ENCODE measurements at regions not wholly inside any gene's neighbourhood (a gene's known extent, or its start where the extent isn't known, plus 50 kb on each side); places are given as distances from the start of the nearest gene placed in this dataset.
"Not testable (repeated sequence)": the region's sequence is repeated elsewhere in the genome, so short reads cannot be mapped to it uniquely, and the experiment has no call there.

DNA sequence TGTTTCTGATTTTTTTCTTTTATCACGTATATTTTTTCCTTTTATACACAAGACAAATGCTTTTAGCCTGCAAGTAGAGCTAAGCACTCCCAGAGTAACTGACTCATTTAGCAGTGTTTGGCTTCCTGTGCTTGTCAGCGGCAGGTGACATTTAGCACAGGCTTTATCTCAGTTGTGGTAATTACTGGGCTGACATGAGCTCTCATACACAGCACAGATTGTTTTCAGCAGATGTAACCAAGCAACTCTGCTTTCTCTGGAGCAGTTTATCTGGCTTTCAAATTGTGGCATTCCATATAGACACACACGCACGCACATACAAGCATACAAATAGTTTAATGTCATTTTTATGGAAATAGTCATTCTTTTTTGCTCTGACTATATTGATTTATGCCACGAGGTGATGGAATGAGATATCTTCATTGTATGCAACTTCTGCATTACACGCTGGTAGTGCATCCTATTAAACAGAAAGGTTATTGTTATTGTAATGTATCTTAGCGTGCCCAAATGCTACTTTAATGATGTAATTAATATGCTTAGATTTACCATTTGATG lies 379.0 kb upstream of the GRAMD2B start:
- no peak for ATAC-seq
- intact Hi-C loops (cut with DNase I) = no loop called here
- DNase-seq (ENCODE audit: low spot score) = no peak

DNA sequence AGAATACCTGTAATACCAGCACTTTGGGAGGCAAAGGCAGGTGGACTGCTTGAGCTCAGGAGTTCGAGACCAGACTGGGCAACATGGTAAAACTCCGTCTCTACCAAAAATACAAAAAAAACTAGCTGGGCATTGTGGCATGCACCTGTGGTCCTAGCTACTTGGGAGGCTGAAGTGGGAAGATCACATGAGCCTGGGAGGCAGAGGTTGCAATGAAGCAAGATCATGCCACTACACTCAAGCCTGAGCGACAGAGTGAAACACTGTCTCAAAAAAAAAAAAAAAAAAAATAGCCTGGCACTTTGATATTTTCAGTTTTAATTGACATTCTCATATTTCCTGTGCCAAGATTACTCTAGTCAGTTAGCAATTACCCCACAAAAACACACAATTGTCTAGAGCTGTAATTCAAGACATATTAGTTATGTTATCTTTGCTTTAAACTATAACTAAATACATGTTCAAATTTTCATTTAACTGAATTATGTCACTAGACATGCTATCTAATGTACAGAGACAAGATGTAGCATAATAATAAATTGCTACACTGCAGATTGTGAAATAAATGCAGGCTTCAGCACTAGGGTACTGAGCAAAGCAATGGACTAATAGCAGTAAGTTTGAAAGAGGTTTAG lies 378.2 kb upstream of the GRAMD2B start:
- ATAC-seq (no peak), DNase-seq (ENCODE audit: low spot score) (no peak)
- intact Hi-C loops (cut with DNase I) = no loop called here

DNA sequence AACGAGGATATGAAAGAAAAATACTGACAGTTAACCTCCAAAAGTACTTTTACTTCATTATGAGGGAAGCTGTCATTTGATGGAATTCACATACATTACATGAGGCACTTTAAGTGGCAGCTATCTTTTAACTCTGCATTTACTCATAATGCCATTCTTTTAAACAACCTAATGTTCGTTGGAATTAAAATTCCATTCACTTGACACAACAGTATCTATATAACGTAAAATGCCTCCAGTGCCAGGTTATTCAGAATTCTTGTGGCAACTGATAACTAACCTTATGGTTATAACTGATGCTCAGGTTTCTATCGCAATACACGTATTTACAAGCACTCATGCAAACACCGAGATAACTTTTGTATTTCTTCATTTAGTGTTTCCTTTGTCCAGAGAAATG lies 376.9 kb upstream of the GRAMD2B start:
- ATAC-seq = no peak
- no peak for DNase-seq (ENCODE audit: low spot score)
- intact Hi-C loops (cut with DNase I) = no loop called here

DNA sequence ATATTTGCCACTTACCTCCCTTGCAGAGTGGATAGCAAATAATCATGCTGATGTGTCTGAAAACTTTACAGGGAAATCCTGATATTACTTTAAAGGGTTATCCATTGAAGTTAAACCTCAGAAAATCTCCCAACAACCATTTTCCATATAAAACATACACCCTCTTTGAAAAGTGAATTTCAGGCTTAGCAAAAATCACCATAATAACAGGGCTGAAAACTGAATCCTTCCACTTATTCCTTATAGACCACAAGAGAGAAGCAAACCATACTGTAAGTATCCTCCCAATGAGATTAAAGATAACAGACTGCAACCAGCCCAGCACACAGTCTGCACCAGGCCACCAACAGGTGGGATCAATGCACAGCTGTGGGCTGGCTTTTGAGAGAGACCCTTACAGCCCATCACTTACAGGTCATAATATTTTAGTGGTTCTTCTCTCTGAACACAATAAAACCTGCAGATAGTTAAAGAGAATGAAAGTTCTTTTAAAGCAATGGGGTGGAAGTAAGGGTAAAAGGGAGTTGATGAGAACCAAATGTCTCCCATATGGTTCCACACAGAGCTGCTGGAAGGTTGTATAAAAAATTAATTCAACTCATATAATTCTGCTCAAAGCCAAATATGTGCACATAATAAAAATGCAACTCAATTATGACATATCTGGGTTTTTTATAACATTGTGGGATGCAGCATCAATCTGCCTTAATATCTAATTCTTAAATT lies 376.2 kb upstream of the GRAMD2B start:
- intact Hi-C loops (cut with DNase I) = no loop called here
- no peak for DNase-seq (ENCODE audit: low spot score)
- no peak for ATAC-seq

DNA sequence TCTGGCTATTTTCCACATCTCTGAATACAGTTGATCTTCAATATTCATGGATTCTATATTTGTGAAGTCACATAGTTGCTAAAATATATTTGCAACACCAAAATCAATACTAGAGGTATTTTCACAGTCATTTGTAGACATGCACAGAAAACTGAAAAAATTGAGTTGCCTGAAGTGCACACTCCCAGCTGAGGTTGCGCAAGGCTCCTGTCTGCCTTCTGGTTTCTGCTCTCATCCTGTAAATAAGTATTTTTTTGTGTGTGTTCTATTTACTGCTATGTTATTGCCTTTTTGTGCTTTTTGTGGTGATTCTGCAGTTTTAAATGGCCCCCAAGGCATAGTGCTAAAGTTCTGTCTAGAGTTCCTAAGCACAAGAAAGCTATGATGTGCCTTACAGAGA lies 371.1 kb upstream of the GRAMD2B start:
- intact Hi-C loops (cut with DNase I) = no loop called here
- ATAC-seq = no peak
- no peak for DNase-seq (ENCODE audit: low spot score)

DNA sequence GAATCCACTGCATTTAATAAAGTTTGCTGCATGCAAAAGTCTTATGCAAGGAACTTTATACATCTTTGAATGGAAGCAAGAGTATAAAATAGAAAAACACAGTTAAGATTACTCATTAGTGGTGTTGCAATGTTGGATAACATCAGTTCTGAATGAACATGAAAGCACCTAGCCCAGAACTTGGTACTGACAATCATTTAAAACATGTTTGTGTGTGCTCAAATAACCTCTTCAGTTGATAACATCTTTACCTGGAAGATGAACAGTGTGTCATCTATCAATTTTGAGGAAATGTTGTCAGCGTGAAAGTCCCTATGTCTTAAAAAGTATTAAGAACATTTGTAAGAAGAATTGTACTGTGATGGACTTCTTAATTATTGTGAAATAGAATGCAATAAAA lies 370.4 kb upstream of the GRAMD2B start:
- intact Hi-C loops (cut with DNase I) = no loop called here
- no peak for ATAC-seq
- no peak for DNase-seq (ENCODE audit: low spot score)

DNA sequence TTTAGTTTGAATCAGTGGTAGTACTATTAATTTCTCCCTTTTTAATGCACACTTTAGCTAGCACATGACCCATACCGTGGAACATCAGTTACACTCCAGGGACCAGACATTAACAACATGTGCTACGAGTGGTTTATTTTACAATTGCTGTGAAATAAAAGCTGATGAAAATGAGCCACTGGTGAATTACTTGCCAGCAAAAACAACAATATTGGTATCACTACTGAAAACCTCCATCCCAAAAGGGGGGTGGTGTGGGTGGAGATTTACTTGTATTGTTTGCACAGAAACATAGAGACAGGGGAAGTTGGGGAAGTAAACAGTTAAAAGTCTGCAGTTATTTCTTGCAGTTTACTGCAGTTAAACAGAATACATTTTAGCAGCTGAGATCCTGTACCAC lies 369.6 kb upstream of the GRAMD2B start:
- ATAC-seq (no peak), DNase-seq (ENCODE audit: low spot score) (no peak)
- intact Hi-C loops (cut with DNase I) = no loop called here

DNA sequence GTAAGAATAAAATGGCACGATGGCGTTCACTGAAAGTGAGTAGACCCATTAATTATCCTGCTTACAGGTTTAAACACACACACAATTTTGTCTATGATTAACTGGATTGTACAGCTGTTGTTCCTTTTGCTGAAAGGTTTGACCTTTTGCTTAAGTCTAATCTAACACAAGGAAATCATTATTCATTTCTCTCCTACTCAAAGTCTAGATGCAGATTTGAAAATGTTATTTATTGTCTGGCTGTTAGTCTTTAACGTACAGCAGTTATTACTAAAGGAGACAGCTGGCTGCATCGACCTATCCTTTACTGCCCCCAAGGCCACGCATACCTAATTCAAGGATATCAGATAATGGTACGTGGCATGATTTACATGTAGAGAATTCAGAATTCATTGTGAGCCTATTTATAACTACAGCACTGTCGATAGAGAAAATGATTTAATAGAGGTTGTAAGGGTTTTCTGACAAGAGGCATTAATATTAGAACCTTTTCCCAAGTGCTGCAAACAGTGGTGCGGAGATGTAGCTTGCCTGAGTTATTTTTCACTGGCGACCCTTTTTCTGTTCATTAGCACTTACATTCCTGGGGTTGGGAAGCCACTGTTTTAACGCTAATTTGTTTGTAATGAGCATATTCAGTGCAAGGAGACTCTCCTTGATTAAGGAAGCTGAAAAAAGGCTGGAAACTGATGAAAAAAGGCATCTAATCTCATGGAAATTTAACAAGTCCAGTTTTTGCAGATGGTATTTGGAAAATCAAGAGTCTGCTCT lies 368.4 kb upstream of the GRAMD2B start:
- ATAC-seq = no peak
- intact Hi-C loops (cut with DNase I) = no loop called here
- no peak for DNase-seq (ENCODE audit: low spot score)

DNA sequence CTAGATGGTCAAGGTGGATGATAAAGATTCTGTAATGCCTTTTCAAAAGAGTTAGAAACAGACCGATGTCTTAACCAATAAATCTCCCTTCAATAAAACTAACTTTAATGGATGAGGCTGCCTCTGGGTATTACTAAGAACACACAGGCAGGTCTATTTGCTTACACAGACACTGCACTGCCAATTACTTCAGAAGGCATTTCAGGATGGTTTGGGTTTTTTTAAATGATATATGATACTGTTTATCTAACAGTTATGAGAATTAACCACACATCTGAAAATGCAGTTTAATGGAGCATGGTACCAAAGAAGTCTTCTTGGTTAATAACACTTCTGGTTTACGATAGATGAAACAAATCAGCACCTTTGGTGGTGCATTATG lies 367.9 kb upstream of the GRAMD2B start:
- ATAC-seq = no peak
- intact Hi-C loops (cut with DNase I) = no loop called here
- DNase-seq (ENCODE audit: low spot score) = no peak

DNA sequence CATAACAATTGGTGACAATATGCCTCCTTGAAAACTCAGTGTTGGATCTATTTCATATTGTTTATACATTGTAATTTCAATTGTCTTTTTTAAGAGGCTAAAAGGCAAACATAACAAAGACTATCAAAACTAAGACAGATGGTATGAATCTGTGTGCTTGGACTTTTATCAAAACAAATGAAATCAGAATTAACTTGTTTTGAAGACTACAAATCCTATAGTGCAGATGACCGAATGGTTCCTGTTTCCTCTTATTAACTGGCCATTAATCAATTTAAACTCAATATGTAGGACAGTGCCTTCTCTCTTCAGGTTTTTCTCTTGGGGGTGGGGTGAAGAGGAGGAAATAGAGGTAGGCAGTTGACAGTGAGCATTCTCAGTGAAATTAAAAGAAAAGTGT lies 366.9 kb upstream of the GRAMD2B start:
- intact Hi-C loops (cut with DNase I) = no loop called here
- DNase-seq (ENCODE audit: low spot score) (no peak), ATAC-seq (no peak)

DNA sequence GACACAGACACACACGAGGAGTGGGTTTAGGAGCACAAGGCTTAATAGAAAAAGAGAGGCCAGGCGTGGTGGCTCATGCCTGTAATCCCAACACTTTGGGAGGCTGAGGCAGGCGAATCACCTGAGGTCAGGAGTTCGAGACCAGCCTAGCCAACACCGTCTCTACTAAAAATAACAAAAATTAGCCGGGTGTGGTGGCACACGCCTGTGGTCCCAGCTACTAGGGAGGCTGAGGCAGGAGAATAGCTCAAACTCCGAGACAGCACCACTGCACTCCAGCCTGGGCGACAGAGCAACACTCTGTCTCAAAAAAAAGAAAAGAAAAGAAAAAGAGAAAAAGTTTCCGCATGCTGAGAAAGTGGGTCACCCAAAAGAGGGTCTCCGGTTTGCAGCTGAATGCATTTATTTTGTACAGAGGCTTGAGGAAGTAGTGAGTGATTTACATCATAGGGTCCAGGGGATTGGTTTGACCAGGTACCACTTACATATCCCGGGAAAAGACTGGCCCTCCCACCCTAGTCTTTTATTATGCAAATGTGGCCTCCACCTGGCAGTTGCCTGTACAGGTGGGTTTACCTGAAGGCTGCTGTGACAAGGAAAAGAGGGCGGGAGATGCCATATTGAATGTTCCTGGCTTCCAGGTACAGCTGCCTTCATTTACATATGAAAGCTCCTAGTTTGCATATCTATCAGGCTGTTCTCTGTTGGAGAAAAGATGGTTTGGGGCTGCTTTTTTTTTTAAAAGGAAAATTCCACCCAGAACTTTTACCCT lies 366.2 kb upstream of the GRAMD2B start:
- no peak for ATAC-seq
- DNase-seq (ENCODE audit: low spot score) = no peak
- intact Hi-C loops (cut with DNase I) = no loop called here

DNA sequence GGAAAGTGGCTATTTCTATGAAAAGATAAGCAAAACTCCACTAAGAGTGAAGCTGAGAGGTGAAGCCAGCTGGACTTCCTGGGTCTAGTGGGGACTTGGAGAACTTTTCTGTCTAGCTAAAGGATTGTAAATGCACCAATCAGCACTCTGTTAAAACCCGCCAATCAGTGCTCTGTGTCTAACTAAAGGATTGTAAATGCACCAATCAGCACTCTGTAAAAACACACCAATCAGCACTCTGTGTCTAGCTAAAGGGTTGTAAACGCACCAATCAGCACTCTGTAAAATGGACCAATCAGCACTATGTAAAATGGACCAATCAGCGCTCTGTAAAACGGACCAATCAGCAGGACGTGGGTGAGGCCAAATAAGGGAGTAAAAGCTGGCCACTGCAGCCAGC lies 364.8 kb upstream of the GRAMD2B start:
- intact Hi-C loops (cut with DNase I); ATAC-seq; DNase-seq (ENCODE audit: low spot score): not testable (repeated sequence)

DNA sequence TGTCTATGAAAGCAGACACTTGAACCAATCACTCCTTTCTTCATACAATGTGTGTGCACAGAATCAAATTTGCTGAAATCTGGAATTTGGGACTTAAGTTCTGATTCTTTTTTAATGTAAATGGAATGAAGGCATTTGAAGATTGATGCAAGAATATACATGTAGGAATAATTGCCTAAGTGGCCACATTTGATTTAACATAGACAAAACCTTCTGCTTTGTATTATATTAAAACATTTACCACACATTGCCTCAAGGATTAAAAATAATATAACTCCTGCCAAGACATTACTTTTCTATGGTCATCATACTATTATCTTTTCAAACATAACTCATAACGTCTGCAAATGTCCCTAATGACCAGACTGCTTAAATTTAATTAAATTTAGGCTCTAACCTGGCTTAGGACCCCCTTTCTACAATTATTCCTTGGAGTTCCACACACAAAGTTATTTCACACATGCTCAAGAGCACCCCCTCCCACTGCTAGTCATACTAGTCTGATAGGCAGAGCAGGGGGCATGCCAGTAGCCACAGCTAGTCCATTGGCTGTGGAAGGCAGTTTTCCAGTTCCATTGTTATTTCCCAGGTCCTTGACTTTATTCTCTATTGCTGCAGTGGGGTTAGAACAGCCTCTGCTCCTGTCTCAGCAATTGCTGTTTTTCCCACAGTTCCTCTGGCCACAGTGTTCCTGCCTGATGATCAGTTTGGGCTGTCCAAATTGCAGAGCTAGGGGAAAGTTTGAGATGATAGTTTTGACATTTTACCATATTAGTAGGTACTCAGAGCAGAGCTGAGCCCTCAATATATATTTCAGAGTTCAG lies 360.6 kb upstream of the GRAMD2B start:
- intact Hi-C loops (cut with DNase I) = no loop called here
- ATAC-seq (no peak), DNase-seq (ENCODE audit: low spot score) (no peak)

DNA sequence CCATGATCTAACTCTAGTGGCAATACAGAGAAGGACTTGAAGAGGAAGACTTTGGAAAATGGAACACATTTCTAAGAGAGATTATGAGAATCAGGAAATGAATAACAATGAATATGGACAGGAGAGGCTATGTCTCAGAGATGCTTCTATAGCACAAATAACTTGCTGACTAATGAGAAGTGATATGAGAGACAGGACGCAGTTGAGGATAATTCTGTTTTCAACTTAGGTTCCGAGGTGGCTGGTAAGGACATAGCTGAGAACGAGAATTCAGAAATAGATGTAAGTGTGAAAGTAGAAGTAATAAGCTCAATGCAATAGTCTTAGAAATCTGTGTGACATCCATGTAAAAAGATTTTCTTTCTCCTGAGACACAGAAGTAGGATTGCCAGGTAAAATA lies 358.1 kb upstream of the GRAMD2B start:
- no peak for DNase-seq (ENCODE audit: low spot score)
- no peak for ATAC-seq
- intact Hi-C loops (cut with DNase I) = no loop called here

DNA sequence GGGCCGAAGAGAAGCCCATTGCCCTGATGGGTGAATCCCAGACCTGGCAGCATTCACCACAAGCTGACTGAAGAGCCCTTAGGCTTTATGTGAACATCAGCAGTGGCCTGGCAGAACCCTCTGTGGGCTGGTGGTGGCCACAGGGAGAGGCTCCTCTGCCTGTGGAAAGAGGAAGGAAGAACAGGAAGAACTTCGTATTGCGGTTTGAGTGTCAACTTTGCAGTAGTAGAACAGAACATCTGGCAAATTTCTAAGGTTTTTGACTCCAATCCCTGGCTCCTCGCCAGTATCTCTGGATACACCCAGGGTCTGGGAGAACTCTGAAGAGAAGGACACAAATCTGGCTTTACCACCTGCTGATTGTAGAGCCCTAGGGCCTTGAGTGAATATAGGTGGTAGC lies 356.4 kb upstream of the GRAMD2B start:
- intact Hi-C loops (cut with DNase I) = no loop called here
- DNase-seq (ENCODE audit: low spot score) (no peak), ATAC-seq (no peak)

DNA sequence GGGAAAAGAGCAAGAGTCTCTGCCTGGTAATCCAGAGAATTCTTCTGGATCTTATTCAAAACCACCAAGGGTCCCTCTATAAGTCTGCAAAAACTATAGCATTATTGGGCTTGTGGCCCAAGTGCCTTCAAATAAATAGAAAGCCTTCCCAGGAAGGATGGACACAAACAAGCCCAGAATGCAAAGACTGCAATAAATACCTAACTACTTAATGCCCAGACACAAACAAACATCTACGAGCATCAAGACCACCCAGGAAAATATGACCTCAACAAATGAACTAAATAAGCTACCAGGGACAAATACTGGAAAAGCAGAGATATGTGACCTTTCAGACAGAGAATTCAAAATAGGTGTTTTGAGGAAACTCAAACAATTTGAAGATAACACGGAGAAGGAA lies 355.8 kb upstream of the GRAMD2B start:
- DNase-seq (ENCODE audit: low spot score) (no peak), ATAC-seq (no peak)
- intact Hi-C loops (cut with DNase I) = no loop called here

DNA sequence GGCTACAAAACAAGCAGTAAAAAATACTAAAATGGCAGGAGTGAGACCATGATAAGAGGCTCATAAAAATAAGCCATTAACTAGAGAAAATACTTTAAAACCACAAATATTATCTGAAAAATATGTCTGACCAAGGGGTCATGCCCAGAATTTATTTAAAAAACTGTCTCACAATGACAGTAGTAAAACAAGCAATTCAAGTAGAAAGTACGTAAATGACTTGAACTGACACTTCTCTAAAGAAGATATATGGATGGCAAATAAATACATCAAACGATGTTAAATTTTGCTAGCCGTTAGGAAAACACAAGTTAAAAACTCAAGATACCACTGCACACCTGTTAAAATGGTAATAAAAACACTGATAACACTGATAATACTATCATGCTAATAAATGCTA lies 353.9 kb upstream of the GRAMD2B start:
- DNase-seq (ENCODE audit: low spot score) (no peak), ATAC-seq (no peak)
- intact Hi-C loops (cut with DNase I) = no loop called here

DNA sequence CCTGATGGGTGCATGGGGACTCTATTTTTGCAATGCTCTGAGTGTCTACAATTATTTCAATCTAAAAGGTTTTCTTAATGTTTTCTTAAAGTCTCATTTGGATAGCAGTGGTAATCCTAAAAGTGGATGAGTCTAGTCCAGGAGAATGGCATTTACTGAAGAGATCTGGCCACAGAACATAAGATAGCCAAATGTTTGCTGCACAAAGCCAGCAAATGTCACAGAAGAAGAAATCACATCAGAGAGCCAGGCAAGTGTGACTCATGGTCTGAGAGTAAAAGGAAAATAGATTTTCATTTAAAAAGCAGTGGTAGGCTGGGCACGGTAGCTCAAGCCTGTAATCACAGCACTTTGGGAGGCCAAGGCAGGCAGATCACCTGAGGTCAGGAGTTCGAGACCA lies 352.7 kb upstream of the GRAMD2B start:
- no peak for ATAC-seq
- intact Hi-C loops (cut with DNase I) = no loop called here
- DNase-seq (ENCODE audit: low spot score) = no peak

DNA sequence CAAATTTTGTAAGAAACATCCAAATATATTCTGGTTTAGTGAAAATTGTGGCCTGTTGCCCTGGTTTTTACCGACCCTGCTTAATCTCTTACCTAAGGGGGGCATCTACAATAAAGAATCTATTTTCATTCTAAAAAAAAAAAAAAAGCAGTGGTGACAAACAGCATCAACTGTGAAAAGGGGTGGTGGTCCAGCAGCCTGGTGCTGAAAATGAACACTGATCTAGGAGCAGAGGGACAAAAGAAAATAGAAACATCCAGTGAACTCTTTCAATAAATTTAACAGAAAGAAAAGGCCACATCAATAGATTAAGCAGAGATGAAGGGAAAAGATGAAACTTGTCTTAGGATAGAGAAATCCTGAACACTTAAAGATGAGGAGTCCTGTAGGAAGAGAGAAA lies 348.7 kb upstream of the GRAMD2B start:
- ATAC-seq (no peak), DNase-seq (ENCODE audit: low spot score) (no peak)
- intact Hi-C loops (cut with DNase I) = no loop called here
